ENCODE measurements at regions not wholly inside any gene's neighbourhood (a gene's known extent, or its start where the extent isn't known, plus 50 kb on each side); places are given as distances from the start of the nearest gene placed in this dataset.

- TF ChIP-seq CTCF (IDR thresholded peaks at IDR 0.05; ENCODE audit: extremely low read depth in 1 of 2, insufficient read depth in 1 of 2, low read depth in 1 of 2, low read length in 2 of 2) (no peak), GATA2 (IDR thresholded peaks at IDR 0.05; ENCODE audit: insufficient read depth, insufficient read length, low read depth, low read length) (no peak)
Measured at GRCh38 chr5:67360047-67360446, 163.4 kb upstream of the CD180 start.

Measured in endothelial cell of umbilical vein (primary cell).